ENCODE measurements at regions not wholly inside any gene's neighbourhood (a gene's known extent, or its start where the extent isn't known, plus 50 kb on each side); places are given as distances from the start of the nearest gene placed in this dataset.

DNA sequence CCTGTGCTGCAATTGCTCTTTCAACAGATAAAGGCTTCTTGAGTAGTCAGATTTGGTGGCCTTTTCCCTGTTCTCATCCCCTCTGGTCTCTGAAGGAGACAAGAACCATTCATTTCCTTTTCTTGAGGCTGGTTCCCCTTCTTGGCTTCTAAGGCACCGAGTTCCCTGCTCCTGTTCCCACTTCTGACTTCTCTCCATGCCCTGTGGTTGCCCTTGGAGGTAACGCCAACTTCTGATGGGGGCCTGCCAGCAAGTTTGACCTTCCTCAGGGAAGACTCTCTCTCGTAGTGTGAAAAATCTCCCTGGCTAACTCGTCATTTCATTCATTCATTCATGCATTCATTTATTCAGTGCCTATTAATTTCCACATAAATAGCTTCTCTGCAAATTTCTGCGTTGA lies 302.4 kb upstream of the SOX11 start:
- TF ChIP-seq, protein P1, sequence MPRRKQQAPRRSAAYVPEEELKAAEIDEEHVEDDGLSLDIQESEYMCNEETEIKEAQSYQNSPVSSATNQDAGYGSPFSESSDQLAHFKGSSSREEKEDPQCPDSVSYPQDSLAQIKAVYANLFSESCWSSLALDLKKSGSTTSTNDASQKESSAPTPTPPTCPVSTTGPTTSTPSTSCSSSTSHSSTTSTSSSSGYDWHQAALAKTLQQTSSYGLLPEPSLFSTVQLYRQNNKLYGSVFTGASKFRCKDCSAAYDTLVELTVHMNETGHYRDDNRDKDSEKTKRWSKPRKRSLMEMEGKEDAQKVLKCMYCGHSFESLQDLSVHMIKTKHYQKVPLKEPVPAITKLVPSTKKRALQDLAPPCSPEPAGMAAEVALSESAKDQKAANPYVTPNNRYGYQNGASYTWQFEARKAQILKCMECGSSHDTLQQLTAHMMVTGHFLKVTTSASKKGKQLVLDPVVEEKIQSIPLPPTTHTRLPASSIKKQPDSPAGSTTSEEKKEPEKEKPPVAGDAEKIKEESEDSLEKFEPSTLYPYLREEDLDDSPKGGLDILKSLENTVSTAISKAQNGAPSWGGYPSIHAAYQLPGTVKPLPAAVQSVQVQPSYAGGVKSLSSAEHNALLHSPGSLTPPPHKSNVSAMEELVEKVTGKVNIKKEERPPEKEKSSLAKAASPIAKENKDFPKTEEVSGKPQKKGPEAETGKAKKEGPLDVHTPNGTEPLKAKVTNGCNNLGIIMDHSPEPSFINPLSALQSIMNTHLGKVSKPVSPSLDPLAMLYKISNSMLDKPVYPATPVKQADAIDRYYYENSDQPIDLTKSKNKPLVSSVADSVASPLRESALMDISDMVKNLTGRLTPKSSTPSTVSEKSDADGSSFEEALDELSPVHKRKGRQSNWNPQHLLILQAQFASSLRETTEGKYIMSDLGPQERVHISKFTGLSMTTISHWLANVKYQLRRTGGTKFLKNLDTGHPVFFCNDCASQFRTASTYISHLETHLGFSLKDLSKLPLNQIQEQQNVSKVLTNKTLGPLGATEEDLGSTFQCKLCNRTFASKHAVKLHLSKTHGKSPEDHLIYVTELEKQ (tag by site-specific recombination; IDR thresholded peaks at IDR 0.05; ENCODE audit: borderline replicate concordance), result no peak
- TF ChIP-seq ZNF664 (tag by site-specific recombination; IDR thresholded peaks at IDR 0.05) (no peak), ZNF366 (tag by site-specific recombination; conservative IDR thresholded peaks at IDR 0.05) (no peak), ZNF792 (tag by site-specific recombination; IDR thresholded peaks at IDR 0.05) (no peak), ZNF707 (tag by site-specific recombination; IDR thresholded peaks at IDR 0.05) (no peak), ZFP3 (tag by site-specific recombination; IDR thresholded peaks at IDR 0.05; ENCODE audit: low read depth) (no peak)
- TF ChIP-seq, protein P2, sequence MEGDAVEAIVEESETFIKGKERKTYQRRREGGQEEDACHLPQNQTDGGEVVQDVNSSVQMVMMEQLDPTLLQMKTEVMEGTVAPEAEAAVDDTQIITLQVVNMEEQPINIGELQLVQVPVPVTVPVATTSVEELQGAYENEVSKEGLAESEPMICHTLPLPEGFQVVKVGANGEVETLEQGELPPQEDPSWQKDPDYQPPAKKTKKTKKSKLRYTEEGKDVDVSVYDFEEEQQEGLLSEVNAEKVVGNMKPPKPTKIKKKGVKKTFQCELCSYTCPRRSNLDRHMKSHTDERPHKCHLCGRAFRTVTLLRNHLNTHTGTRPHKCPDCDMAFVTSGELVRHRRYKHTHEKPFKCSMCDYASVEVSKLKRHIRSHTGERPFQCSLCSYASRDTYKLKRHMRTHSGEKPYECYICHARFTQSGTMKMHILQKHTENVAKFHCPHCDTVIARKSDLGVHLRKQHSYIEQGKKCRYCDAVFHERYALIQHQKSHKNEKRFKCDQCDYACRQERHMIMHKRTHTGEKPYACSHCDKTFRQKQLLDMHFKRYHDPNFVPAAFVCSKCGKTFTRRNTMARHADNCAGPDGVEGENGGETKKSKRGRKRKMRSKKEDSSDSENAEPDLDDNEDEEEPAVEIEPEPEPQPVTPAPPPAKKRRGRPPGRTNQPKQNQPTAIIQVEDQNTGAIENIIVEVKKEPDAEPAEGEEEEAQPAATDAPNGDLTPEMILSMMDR (tag by site-specific recombination; IDR thresholded peaks at IDR 0.05), result no peak
